ENCODE measurements at regions not wholly inside any gene's neighbourhood (a gene's known extent, or its start where the extent isn't known, plus 50 kb on each side); places are given as distances from the start of the nearest gene placed in this dataset.
"Not testable (repeated sequence)": the region's sequence is repeated elsewhere in the genome, so short reads cannot be mapped to it uniquely, and the experiment has no call there.

- Mint-ChIP-seq H3K9me3 (peaks cover 4% of the 10 kb centered on the region), H3K4me1 (no peaks in the 10 kb centered on the region), H3K36me3 (no peaks in the 10 kb centered on the region), H3K27ac (no peak overlapping the region), H3K4me3 (no peak overlapping the region), H3K27me3 (no peaks in the 10 kb centered on the region)
- DNase-seq (ENCODE audit: low spot score in 2 of 2) = no peak
- ATAC-seq (ENCODE audit: low read depth) = no peak
Measured at GRCh38 chr5:105213078-105213477, 1650.5 kb upstream of the NUDT12 start.

GRCh38 chr5:105207066-105207465 is 1644.5 kb upstream of the NUDT12 start:
- H3K4me3 Mint-ChIP-seq = no peak overlapping the region
- H3K27me3 Mint-ChIP-seq = no peaks in the 10 kb centered on the region
- ATAC-seq (ENCODE audit: low read depth) = no peak
- H3K4me1 Mint-ChIP-seq = no peaks in the 10 kb centered on the region
- H3K36me3 Mint-ChIP-seq = no peaks in the 10 kb centered on the region
- peaks cover 3% of the 10 kb centered on the region for H3K9me3 Mint-ChIP-seq
- no peak overlapping the region for H3K27ac Mint-ChIP-seq
- no peak for DNase-seq (ENCODE audit: low spot score in 2 of 2)

DNA sequence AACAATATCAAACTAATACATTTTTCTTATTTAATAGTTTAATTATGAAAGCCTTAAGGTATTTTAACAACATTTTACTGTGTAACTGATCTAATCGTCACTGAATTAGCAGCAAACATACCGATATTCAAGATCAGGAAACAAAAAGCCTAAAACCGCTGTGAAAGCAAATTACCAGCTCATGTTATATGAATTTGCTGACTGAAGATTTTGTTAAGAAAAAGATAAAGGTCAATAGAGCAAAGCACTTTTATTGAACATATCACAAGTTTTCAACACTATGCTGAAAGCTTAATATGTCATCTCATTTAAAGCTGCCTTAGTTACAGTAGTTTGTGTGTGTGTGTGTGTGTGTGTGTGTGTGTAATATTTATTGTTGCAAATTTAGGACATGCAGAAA is 1634.9 kb upstream of the NUDT12 start:
- H3K4me1 Mint-ChIP-seq = no peaks in the 10 kb centered on the region
- ATAC-seq (ENCODE audit: low read depth) = no peak

DNA sequence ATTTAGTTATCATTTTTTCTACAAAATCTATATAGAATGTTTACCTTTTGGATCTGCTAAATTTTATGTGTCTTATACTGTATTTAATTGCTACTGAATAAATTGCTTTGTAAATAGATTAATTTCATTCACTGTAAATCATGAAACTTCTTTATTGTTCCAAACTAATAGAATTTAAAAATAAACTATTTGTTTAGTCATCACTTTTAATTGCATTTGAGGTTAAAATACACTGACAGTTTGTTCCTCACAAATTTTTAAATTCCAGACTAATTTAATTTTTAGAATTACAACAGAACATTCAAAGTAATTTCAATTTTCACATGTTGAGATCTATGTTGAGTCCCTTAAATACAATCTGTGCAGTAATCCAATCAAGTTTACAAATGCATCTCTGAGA is 1633.2 kb upstream of the NUDT12 start:
- DNase-seq (ENCODE audit: low spot score in 2 of 2) = no peak
- Mint-ChIP-seq H3K36me3 (no peaks in the 10 kb centered on the region), H3K9me3 (peaks cover 2% of the 10 kb centered on the region), H3K27me3 (no peaks in the 10 kb centered on the region), H3K4me1 (no peaks in the 10 kb centered on the region), H3K27ac (no peak overlapping the region), H3K4me3 (no peak overlapping the region)
- ATAC-seq (ENCODE audit: low read depth) = no peak

More for the DNA sequence above, 1634.9 kb upstream of the NUDT12 start:
- no peaks in the 10 kb centered on the region for H3K27me3 Mint-ChIP-seq
- peaks cover 3% of the 10 kb centered on the region for H3K9me3 Mint-ChIP-seq
- no peak for DNase-seq (ENCODE audit: low spot score in 2 of 2)
- H3K27ac Mint-ChIP-seq = no peak overlapping the region
- H3K4me3 Mint-ChIP-seq = no peak overlapping the region
- no peaks in the 10 kb centered on the region for H3K36me3 Mint-ChIP-seq

- H3K36me3 Mint-ChIP-seq = no peaks in the 10 kb centered on the region
- H3K9me3 Mint-ChIP-seq = peaks cover 4% of the 10 kb centered on the region
- no peak overlapping the region for H3K27ac Mint-ChIP-seq
- DNase-seq (ENCODE audit: low spot score in 2 of 2) = no peak
- no peak for ATAC-seq (ENCODE audit: low read depth)
- no peaks in the 10 kb centered on the region for H3K27me3 Mint-ChIP-seq
- H3K4me3 Mint-ChIP-seq = no peak overlapping the region
- no peaks in the 10 kb centered on the region for H3K4me1 Mint-ChIP-seq
Measured at GRCh38 chr5:105172918-105173317, 1610.3 kb upstream of the NUDT12 start.

DNA sequence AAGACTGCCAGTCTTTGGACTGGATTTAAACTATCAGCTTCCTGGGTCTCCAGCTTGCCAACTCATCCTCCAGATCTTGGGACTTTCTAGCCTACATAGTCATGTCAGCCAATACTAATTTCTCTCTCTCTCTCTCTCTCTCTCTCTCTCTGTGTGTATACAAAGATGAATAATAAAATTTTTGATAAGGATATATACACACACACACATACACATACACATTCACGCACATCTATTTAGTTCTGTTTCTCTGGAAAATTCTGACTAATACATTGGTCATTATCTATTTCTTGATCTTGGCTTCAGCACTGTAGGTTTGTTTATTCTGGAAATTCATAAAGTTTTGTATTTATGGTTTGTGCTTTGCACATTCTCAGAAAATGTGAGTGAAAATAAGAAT is 1606.2 kb upstream of the NUDT12 start:
- Mint-ChIP-seq H3K27ac (no peak overlapping the region), H3K36me3 (no peaks in the 10 kb centered on the region)

DNA sequence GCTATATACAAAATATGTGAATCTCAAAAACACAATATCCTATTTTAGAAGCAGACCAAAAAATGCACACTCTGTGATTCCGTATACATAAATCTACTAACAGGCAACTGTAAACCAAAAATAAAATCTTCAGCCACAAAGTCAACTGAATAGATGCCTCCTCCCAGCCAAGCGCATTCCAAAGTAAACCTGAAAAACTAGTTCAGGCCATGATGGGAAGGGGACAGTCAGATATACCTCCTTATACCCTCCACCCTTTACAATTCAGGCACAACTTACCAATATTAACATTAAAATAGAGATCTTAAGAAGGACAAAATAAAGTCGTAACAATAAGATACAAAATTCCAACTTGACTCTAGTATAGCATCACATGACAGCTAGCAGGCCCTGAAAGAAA is 1604.5 kb upstream of the NUDT12 start:
- Mint-ChIP-seq H3K9me3 (peaks cover 5% of the 10 kb centered on the region), H3K4me3 (no peak overlapping the region), H3K27me3 (no peaks in the 10 kb centered on the region), H3K27ac (no peak overlapping the region), H3K4me1 (no peaks in the 10 kb centered on the region), H3K36me3 (no peaks in the 10 kb centered on the region)
- DNase-seq (ENCODE audit: low spot score in 2 of 2) (no peak), ATAC-seq (ENCODE audit: low read depth) (no peak)

More for the DNA sequence above, 1606.2 kb upstream of the NUDT12 start:
- peaks cover 5% of the 10 kb centered on the region for H3K9me3 Mint-ChIP-seq
- no peaks in the 10 kb centered on the region for H3K4me1 Mint-ChIP-seq
- ATAC-seq (ENCODE audit: low read depth) = no peak
- DNase-seq (ENCODE audit: low spot score in 2 of 2) = no peak
- no peaks in the 10 kb centered on the region for H3K27me3 Mint-ChIP-seq
- no peak overlapping the region for H3K4me3 Mint-ChIP-seq

DNA sequence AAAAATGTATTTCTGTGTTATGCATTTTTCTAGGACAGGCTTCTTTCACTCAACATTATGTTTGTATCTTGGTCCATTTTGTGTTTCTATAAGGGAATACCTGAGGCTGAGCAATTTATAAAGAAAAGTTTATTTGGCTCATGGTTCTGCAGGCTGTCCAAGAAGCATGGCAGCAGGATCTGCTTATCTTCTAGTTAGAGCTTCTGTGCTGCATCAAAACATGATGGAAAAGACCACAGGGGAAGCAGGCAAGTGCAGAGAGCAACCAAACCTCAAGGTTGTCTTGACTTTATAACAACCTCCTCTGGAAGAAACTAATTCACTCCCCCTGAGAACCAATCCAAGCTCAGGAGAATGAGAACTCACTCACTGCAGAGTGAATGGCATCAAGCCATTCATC is 1601.0 kb upstream of the NUDT12 start:
- Mint-ChIP-seq H3K36me3 (no peaks in the 10 kb centered on the region), H3K9me3 (peaks cover 10% of the 10 kb centered on the region), H3K4me1 (no peaks in the 10 kb centered on the region), H3K27me3 (no peaks in the 10 kb centered on the region), H3K4me3 (no peak overlapping the region), H3K27ac (no peak overlapping the region)
- DNase-seq (ENCODE audit: low spot score in 2 of 2) (no peak), ATAC-seq (ENCODE audit: low read depth) (no peak)

DNA sequence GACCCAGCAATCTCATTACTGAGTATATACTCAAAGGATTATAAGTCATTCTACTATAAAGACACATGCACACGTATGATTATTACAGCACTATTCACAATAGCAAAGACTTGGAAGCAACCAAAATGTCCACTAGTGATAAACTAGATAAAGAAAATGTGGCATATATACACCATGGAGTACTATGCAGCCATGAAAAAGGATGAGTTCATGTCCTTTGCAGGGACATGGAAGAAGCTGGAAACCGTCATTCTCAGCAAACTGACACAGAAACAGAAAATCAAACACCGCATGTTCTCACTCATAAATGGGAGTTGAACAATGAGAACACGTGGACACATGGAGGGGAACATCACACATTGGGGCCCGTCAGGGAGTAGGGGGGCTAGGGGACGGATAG is 1600.0 kb upstream of the NUDT12 start:
- not testable (repeated sequence) for ATAC-seq (ENCODE audit: low read depth)

DNA sequence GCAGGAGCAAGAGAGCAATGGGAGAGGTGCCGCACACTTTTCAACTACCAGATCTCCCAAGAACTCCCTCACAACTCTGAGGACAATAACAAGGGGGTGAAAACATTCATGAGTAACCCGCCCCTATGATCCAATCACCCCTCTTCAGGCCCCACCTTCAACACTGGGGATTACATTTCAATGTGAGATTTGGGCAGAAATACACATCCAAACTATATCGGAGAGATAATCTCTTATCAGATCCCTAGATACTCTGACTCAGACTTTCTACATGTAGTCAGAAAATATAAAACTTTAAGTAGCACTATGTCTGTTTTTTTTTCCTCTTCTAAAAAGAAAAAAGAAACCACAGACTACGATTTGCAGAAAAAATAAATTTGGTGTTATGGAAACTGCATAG is 1595.9 kb upstream of the NUDT12 start:
- ATAC-seq (ENCODE audit: low read depth) (no peak), DNase-seq (ENCODE audit: low spot score in 2 of 2) (no peak)
- H3K9me3 Mint-ChIP-seq = peaks cover 15% of the 10 kb centered on the region
- no peak overlapping the region for H3K27ac Mint-ChIP-seq
- no peak overlapping the region for H3K4me3 Mint-ChIP-seq
- no peaks in the 10 kb centered on the region for H3K27me3 Mint-ChIP-seq
- H3K4me1 Mint-ChIP-seq = no peaks in the 10 kb centered on the region
- H3K36me3 Mint-ChIP-seq = no peaks in the 10 kb centered on the region

More for the DNA sequence above, 1600.0 kb upstream of the NUDT12 start:
- H3K9me3 Mint-ChIP-seq; DNase-seq (ENCODE audit: low spot score in 2 of 2); H3K4me3 Mint-ChIP-seq; H3K4me1 Mint-ChIP-seq; H3K27ac Mint-ChIP-seq; H3K27me3 Mint-ChIP-seq; H3K36me3 Mint-ChIP-seq: not testable (repeated sequence)

DNA sequence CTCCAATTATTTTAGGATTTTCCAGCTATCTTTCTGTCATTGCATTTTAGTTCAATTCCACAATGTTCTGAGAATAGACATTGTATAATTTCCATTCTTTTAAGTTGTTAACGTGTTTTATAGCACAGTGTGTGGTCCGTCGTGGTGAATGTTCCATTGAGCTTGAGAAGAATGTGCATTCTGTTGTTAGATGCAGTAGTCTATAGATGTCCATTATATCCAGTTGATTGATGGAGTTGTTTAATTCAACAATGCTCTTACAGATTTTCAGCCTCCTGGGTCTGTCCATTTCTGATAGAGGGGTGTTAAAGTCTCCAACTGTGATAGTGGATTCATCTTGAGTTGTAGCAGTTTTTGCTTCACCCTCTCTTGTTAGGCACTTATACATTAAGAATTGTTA is 1587.7 kb upstream of the NUDT12 start:
- ATAC-seq (ENCODE audit: low read depth) (no peak), DNase-seq (ENCODE audit: low spot score in 2 of 2) (no peak)
- Mint-ChIP-seq H3K4me1 (no peaks in the 10 kb centered on the region), H3K36me3 (no peaks in the 10 kb centered on the region), H3K4me3 (no peak overlapping the region), H3K27me3 (no peaks in the 10 kb centered on the region), H3K9me3 (peaks cover 8% of the 10 kb centered on the region), H3K27ac (no peak overlapping the region)

DNA sequence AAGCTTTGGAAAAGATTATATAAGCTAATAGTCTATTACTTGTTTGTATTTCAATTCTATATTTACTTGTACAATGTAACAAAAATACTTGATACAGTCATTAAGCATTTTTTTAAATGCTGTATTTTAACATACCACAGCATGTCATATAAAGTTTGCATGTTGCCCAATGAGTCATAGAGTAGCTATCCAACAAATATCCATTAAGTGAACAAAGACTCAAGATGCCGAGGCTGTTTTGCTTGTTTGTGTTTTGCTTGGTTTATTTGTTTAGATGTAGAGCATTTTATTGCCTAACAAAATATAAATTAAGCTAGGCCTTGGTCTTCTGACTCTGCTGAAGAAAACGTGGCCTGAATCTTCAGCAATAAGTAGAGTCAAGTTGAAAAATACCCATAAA is 1584.3 kb upstream of the NUDT12 start:
- Mint-ChIP-seq H3K27ac (no peak overlapping the region), H3K36me3 (no peaks in the 10 kb centered on the region), H3K4me1 (no peaks in the 10 kb centered on the region), H3K4me3 (no peak overlapping the region), H3K27me3 (no peaks in the 10 kb centered on the region), H3K9me3 (no peaks in the 10 kb centered on the region)
- ATAC-seq (ENCODE audit: low read depth) (no peak), DNase-seq (ENCODE audit: low spot score in 2 of 2) (no peak)

DNA sequence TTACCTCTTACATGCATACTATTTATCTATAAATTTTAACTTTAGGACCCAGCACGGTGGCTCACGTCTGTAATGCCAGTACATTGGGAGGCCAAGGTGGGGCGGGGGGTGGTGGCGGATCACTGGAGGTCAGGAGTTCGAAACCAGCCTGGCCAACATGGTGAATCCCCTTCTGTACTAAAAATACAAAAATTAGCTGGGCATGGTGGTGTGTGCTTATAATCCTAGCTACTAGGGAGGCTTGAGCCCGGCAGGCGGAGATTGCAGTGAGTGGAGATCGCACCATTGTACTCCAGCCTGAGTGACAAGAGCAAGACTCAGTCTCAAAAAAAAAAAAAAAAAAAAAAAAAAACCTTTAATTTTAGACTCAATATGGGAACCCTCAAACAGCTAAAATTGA is 1582.6 kb upstream of the NUDT12 start:
- Mint-ChIP-seq H3K4me1 (no peaks in the 10 kb centered on the region), H3K9me3 (no peaks in the 10 kb centered on the region), H3K4me3 (no peak overlapping the region), H3K36me3 (no peaks in the 10 kb centered on the region), H3K27me3 (no peaks in the 10 kb centered on the region), H3K27ac (no peak overlapping the region)
- no peak for DNase-seq (ENCODE audit: low spot score in 2 of 2)
- no peak for ATAC-seq (ENCODE audit: low read depth)

DNA sequence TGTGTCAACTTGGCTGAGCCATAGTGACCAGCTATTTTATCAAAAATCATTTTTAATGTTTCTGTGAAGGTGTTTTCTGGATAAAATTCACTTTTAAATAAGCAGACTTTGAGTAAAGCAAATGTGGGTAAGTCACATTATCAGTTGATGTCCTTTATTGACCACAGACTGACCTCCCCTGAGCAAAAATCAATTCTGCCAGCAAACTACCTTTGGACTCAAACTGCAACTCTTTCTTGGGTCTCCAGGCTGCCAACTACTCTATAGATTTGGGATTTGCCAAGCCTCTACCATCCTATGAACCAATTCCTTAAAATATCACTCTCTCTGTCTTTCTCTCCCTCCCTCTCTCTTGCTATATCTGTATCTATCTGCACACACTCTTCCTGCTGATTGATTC is 1571.7 kb upstream of the NUDT12 start:
- Mint-ChIP-seq H3K27ac (no peak overlapping the region), H3K36me3 (no peaks in the 10 kb centered on the region), H3K9me3 (peaks cover 6% of the 10 kb centered on the region), H3K4me3 (no peak overlapping the region), H3K4me1 (no peaks in the 10 kb centered on the region), H3K27me3 (no peaks in the 10 kb centered on the region)
- ATAC-seq (ENCODE audit: low read depth) (no peak), DNase-seq (ENCODE audit: low spot score in 2 of 2) (no peak)

DNA sequence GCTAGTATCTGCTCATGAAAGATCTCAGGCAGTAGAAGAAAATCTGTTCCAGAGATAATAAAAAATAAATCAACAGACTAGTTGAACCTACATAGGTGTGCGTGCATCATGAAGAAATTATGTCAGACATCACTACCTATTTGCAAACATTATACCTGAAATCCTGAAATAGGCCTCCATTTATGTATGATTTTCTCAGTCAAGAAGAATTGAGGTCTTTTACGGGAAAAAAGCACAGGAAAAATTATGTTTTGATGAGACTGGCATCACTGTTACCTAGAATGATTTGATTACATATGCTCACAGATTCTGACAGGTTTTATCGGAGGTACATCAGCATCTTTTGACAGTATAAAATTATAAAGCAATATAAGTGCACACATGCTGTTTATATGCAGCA is 1570.5 kb upstream of the NUDT12 start:
- no peaks in the 10 kb centered on the region for H3K36me3 Mint-ChIP-seq
- H3K9me3 Mint-ChIP-seq = peaks cover 6% of the 10 kb centered on the region
- no peaks in the 10 kb centered on the region for H3K27me3 Mint-ChIP-seq
- no peak overlapping the region for H3K27ac Mint-ChIP-seq
- no peak overlapping the region for H3K4me3 Mint-ChIP-seq
- DNase-seq (ENCODE audit: low spot score in 2 of 2) (no peak), ATAC-seq (ENCODE audit: low read depth) (no peak)
- H3K4me1 Mint-ChIP-seq = no peaks in the 10 kb centered on the region

- DNase-seq (ENCODE audit: low spot score in 2 of 2) (no peak), ATAC-seq (ENCODE audit: low read depth) (no peak)
- no peaks in the 10 kb centered on the region for H3K27me3 Mint-ChIP-seq
- peaks cover 8% of the 10 kb centered on the region for H3K9me3 Mint-ChIP-seq
- no peaks in the 10 kb centered on the region for H3K36me3 Mint-ChIP-seq
- no peak overlapping the region for H3K4me3 Mint-ChIP-seq
- no peak overlapping the region for H3K27ac Mint-ChIP-seq
- no peaks in the 10 kb centered on the region for H3K4me1 Mint-ChIP-seq
Measured at GRCh38 chr5:105132581-105132980, 1570.0 kb upstream of the NUDT12 start.
